H1 (cell line): ENCODE measurements at regions not wholly inside any gene's neighbourhood (a gene's known extent, or its start where the extent isn't known, plus 50 kb on each side); places are given as distances from the start of the nearest gene placed in this dataset.
A peak's percentile ranks its signal among the peaks of the same experiment; 100 is the strongest.

ENCODE experiments used
- CTCF ChIA-PET: fragments of 300-600 bp; sonication (Branson Sonifier 250); formaldehyde crosslinking; loops from one replicate; lab custom pipeline; 2021; ENCODE audit not compliant: partially characterized antibody; lab: Charles Lee
- POLR2A ChIA-PET: fragments of 300-600 bp; sonication (Branson Sonifier 250); formaldehyde crosslinking; loops from one replicate; lab custom pipeline; 2021; ENCODE audit warnings: inconsistent platforms; ENCODE audit not compliant: partially characterized antibody; lab: Charles Lee
- DNase-seq, 2 experiments: peaks; one replicate each; pipeline versions ENCODE4 v3.0.0 to v3.0.0-alpha.2; 2010 to 2022; ENCODE audit warnings: low spot score in 2 of 2, low read depth in 1 of 2, mixed read lengths in 1 of 2
- FAIRE-seq: peaks from 2 replicates; lab custom pipeline; 2011; peaks lifted over from hg19 to GRCh38; lab: Jason Lieb, UNC
- H2AFZ ChIP-seq: 2 replicates; pipeline ENCODE4 v1.8.1; 2012; ENCODE audit warnings: low read length, inconsistent platforms
- H2AK5ac ChIP-seq: 2 replicates; pipeline ENCODE4 v1.6.1; 2013; ENCODE audit warnings: low read depth, low read length
- H2BK120ac ChIP-seq: replicated peaks from 2 replicates; pipeline ENCODE3; 2013; ENCODE audit warnings: low read depth, low read length, inconsistent platforms
- H2BK12ac ChIP-seq: 2 replicates; pipeline ENCODE4 v1.6.1; 2013; ENCODE audit warnings: low read depth, low read length
- H2BK15ac ChIP-seq: 2 replicates; pipeline ENCODE4 v1.6.1; 2013; ENCODE audit warnings: low read length
- H2BK20ac ChIP-seq: 2 replicates; pipeline ENCODE4 v1.6.1; 2013; ENCODE audit warnings: low read length
- H2BK5ac ChIP-seq: 2 replicates; pipeline ENCODE4 v1.6.1; 2013; ENCODE audit warnings: low read depth, low read length
- H3K14ac ChIP-seq: 2 replicates; pipeline ENCODE4 v1.6.1; 2013; ENCODE audit warnings: inconsistent platforms; ENCODE audit not compliant: insufficient read length
- H3K18ac ChIP-seq: 2 replicates; pipeline ENCODE4 v1.6.1; 2013; ENCODE audit warnings: low read length; ENCODE audit errors: extremely low read depth
- H3K23ac ChIP-seq: 2 replicates; pipeline ENCODE4 v1.6.1; 2013; ENCODE audit warnings: inconsistent platforms; ENCODE audit not compliant: insufficient read length
- H3K23me2 ChIP-seq: 2 replicates; pipeline ENCODE4 v1.6.1; 2013; ENCODE audit warnings: low read depth, low read length
- H3K27ac ChIP-seq: 2 replicates; pipeline ENCODE4 v1.6.1; 2011; ENCODE audit warnings: low read depth, low read length, inconsistent platforms
- H3K27me3 ChIP-seq, 4 experiments: replicated peaks in 1 of 4; 1 replicate in 1 of 4; 2 replicates in 3 of 4; pipeline versions ENCODE4 v1.6.1 to v1.8.1; 2011 to 2013; ENCODE audit warnings: low read length in 3 of 4, mild to moderate bottlenecking in 3 of 4, inconsistent platforms in 2 of 4, mixed read lengths in 2 of 4, moderate library complexity in 1 of 4; ENCODE audit not compliant: control insufficient read depth in 3 of 4, insufficient read depth in 3 of 4; ENCODE audit errors: extremely low read depth in 1 of 4
- H3K36me3 ChIP-seq, 4 experiments: 2 replicates each; pipeline versions ENCODE4 v1.6.1 to v1.8.1; 2011 to 2013; ENCODE audit warnings: mild to moderate bottlenecking in 4 of 4, low read length in 3 of 4, moderate library complexity in 2 of 4, control low read depth in 1 of 4, inconsistent platforms in 1 of 4; ENCODE audit not compliant: insufficient read depth in 4 of 4, control insufficient read depth in 2 of 4
- H3K4ac ChIP-seq: replicated peaks from 2 replicates; pipeline ENCODE3; 2013; ENCODE audit warnings: low read length, low read depth, mixed read lengths, inconsistent platforms; ENCODE audit not compliant: insufficient read length
- H3K4me1 ChIP-seq, 4 experiments: replicated peaks in 1 of 4; 1 replicate in 1 of 4; 2 replicates in 3 of 4; pipeline versions ENCODE4 v1.6.1 to v1.8.1; 2011 to 2013; ENCODE audit warnings: low read length in 3 of 4, inconsistent platforms in 2 of 4, mixed read lengths in 1 of 4; ENCODE audit not compliant: insufficient read depth in 4 of 4, control insufficient read depth in 3 of 4
- H3K4me2 ChIP-seq, 2 experiments: 2 replicates each; pipeline versions ENCODE4 v1.6.1 to v1.8.1; 2011 to 2013; ENCODE audit warnings: low read depth in 2 of 2, low read length in 2 of 2, control low read depth in 1 of 2, inconsistent platforms in 1 of 2, mild to moderate bottlenecking in 1 of 2; ENCODE audit not compliant: insufficient read depth in 1 of 2
- H3K4me3 ChIP-seq, 4 experiments: fragments of 200-600, 300-600 bp in 1 of 4; sonication (generic), shearing (Covaris generic), sonication (Bioruptor Twin) in 1 of 4; 2 replicates each; pipeline versions ENCODE4 v1.5.1 to v1.8.1; 2011 to 2016; ENCODE audit warnings: low read length in 4 of 4, low read depth in 3 of 4, control low read depth in 2 of 4, inconsistent platforms in 2 of 4, mild to moderate bottlenecking in 2 of 4, mixed read lengths in 1 of 4, moderate library complexity in 1 of 4; ENCODE audit not compliant: insufficient read depth in 2 of 4; ENCODE audit errors: extremely low read depth in 1 of 4
- H3K56ac ChIP-seq: replicated peaks from 2 replicates; pipeline ENCODE3; 2013; ENCODE audit warnings: low read depth, mild to moderate bottlenecking, mixed read lengths, low read length, inconsistent platforms; ENCODE audit not compliant: insufficient read length
- H3K79me1 ChIP-seq: 2 replicates; pipeline ENCODE4 v1.6.1; 2013; ENCODE audit warnings: low read depth, low read length, control low read depth
- H3K79me2 ChIP-seq, 2 experiments: 2 replicates each; pipeline versions ENCODE4 v1.6.1 to v1.8.1; 2012 to 2013; ENCODE audit warnings: low read length in 2 of 2, mild to moderate bottlenecking in 2 of 2, inconsistent platforms in 1 of 2; ENCODE audit not compliant: insufficient read depth in 2 of 2, control insufficient read depth in 1 of 2
- H3K9ac ChIP-seq, 4 experiments: replicated peaks in 1 of 4; 1 replicate in 1 of 4; 2 replicates in 3 of 4; pipeline versions ENCODE4 v1.6.1 to v1.8.1; 2011 to 2013; ENCODE audit warnings: low read depth in 3 of 4, low read length in 3 of 4, control low read depth in 2 of 4, mild to moderate bottlenecking in 2 of 4, moderate library complexity in 2 of 4, inconsistent platforms in 1 of 4; ENCODE audit errors: extremely low read depth in 1 of 4
- H3K9me3 ChIP-seq, 2 experiments: 2 replicates each; pipeline versions ENCODE4 v1.6.1 to v1.8.1; 2012 to 2013; ENCODE audit warnings: mild to moderate bottlenecking in 2 of 2, moderate library complexity in 2 of 2, control low read depth in 1 of 2, inconsistent platforms in 1 of 2, low read depth in 1 of 2, low read length in 1 of 2, mixed read lengths in 1 of 2; ENCODE audit not compliant: insufficient read depth in 2 of 2
- H4K20me1 ChIP-seq, 2 experiments: replicated peaks in 1 of 2; 2 replicates each; pipeline versions ENCODE3 to v1.8.1; 2011 to 2013; ENCODE audit warnings: inconsistent platforms in 2 of 2, low read length in 2 of 2, mild to moderate bottlenecking in 1 of 2; ENCODE audit not compliant: insufficient read depth in 2 of 2, control insufficient read depth in 1 of 2
- H4K5ac ChIP-seq: 2 replicates; pipeline ENCODE4 v1.6.1; 2013; ENCODE audit warnings: low read length, low read depth, mixed read lengths, inconsistent platforms; ENCODE audit not compliant: insufficient read length
- H4K8ac ChIP-seq: 2 replicates; pipeline ENCODE4 v1.8.0; 2013; ENCODE audit warnings: mild to moderate bottlenecking, moderate library complexity, low read length, inconsistent platforms; ENCODE audit not compliant: insufficient read depth; ENCODE audit errors: extremely low read depth
- H4K91ac ChIP-seq: replicated peaks from 2 replicates; pipeline ENCODE3; 2013; ENCODE audit warnings: low read length, mixed read lengths, inconsistent platforms; ENCODE audit not compliant: insufficient read length
- RBBP5 ChIP-seq: IDR thresholded peaks from 2 replicates; pipeline ENCODE4 v1.7.1; 2012; ENCODE audit warnings: low read depth, mild to moderate bottlenecking, inconsistent platforms, low read length, moderate library complexity, borderline replicate concordance
- WGBS, 2 experiments: shearing (Covaris generic) in 1 of 2; methylation state at CpG; one replicate each; pipeline versions ENCODE4 v1.1.6 to v1.1.7; 2013 to 2015; ENCODE audit warnings: low lambda C conversion rate in 2 of 2, mixed read lengths in 2 of 2, inconsistent platforms in 1 of 2, low coverage in 1 of 2, missing lambda C conversion rate in 1 of 2; ENCODE audit not compliant: insufficient replicate concordance in 2 of 2, insufficient coverage in 1 of 2, insufficient read length in 1 of 2; ENCODE audit errors: extremely low coverage in 1 of 2, missing lambda C conversion rate in 1 of 2; 5-methylcytosine and 5-hydroxymethylcytosine counted together

GRCh38 chr16:87552072-87552718 is 50.1 kb upstream of the JPH3 start:
- Histone ChIP-seq H2BK15ac (no peak overlapping the region), H3K79me2 (no peaks in the 10 kb centered on the region), H4K8ac (no peak overlapping the region), H3K23ac (no peak overlapping the region), H3K18ac (no peak overlapping the region), H3K27ac (no peak overlapping the region; the same call in 1 of the 2 replicates), H3K23me2 (no peaks in the 10 kb centered on the region), H3K79me1 (no peaks in the 10 kb centered on the region), H3K14ac (no peak overlapping the region), H3K4me2 (no peak overlapping the region), H4K5ac (no peak overlapping the region), H2BK20ac (no peak overlapping the region), H3K4me1 (peaks cover 0 to 1% (median 0%) of the 10 kb centered on the region in 4 experiments; a peak in 3 of 7 replicates), H3K56ac (peak overlapping the region; percentile 25), H3K4me3 (no peak overlapping the region), H3K27me3 (no peaks in the 10 kb centered on the region; a peak in 1 of 7 replicates), H3K36me3 (no peaks in the 10 kb centered on the region), H3K9me3 (no peaks in the 10 kb centered on the region), H2AK5ac (no peak overlapping the region), H4K91ac (no peak overlapping the region), H3K4ac (no peak overlapping the region), H2BK12ac (no peak overlapping the region), H2BK120ac (no peak overlapping the region), H4K20me1 (peaks cover 0 to 8% of the 10 kb centered on the region in 2 experiments), H3K9ac (no peak overlapping the region), H2AFZ (no peak overlapping the region), H2BK5ac (no peak overlapping the region)
- FAIRE-seq (no peak), DNase-seq (no peak)
- POLR2A ChIA-PET: no interaction called here
- TF ChIP-seq RBBP5: no peak
- 91% methylated on average over 18 of the region's 18 CpGs; no CpG with 5 or more reads in 1 of the 2 experiments for WGBS, 2 experiments
- CTCF ChIA-PET: interaction anchor here (0.7 to 1.6 kb wide), 6 partner anchors 19 to 283 kb away, joined by 3 to 8 read pairs (median 4); no protein-coding TSS in a partner anchor
